ENCODE measurements at regions not wholly inside any gene's neighbourhood (a gene's known extent, or its start where the extent isn't known, plus 50 kb on each side); places are given as distances from the start of the nearest gene placed in this dataset.

- H3K23me2 ChIP-seq (ENCODE audit: insufficient read length, low read depth, low read length, poor library complexity, severe bottlenecking): no peaks in the 10 kb centered on the region
- no peaks in the 10 kb centered on the region for H3K36me3 Mint-ChIP-seq (ENCODE audit: insufficient read depth in 1 of 3, low read depth in 3 of 3)
- DNase-seq: no peak
- H2AK5ac ChIP-seq (ENCODE audit: insufficient read length, low read length): no peak overlapping the region
- H3K18ac ChIP-seq (ENCODE audit: insufficient read length, low read depth, low read length): no peak overlapping the region
- H4K20me1 ChIP-seq (ENCODE audit: control insufficient read depth, insufficient read depth, insufficient read length): no peaks in the 10 kb centered on the region
- H3T11ph ChIP-seq (ENCODE audit: low read length): no peak overlapping the region
- no peaks in the 10 kb centered on the region for H3K9me3 Mint-ChIP-seq
- H3K4me1 Mint-ChIP-seq: peaks cover 4 to 6% of the 10 kb centered on the region in 2 experiments
- no peak overlapping the region for H2BK20ac ChIP-seq (ENCODE audit: low read depth, low read length, poor library complexity, severe bottlenecking)
- H3K4me2 ChIP-seq (ENCODE audit: insufficient read depth, insufficient read length, low read length): no peak overlapping the region
- H2BK15ac ChIP-seq (ENCODE audit: low read depth, low read length): no peak overlapping the region
- H3K79me1 ChIP-seq (ENCODE audit: insufficient read depth, low read depth, low read length, poor library complexity, severe bottlenecking): no peaks in the 10 kb centered on the region
- no peak overlapping the region for H3K27ac Mint-ChIP-seq
- no peak overlapping the region for H3K4ac ChIP-seq (ENCODE audit: low read depth, low read length)
- TF ChIP-seq, protein P1, sequence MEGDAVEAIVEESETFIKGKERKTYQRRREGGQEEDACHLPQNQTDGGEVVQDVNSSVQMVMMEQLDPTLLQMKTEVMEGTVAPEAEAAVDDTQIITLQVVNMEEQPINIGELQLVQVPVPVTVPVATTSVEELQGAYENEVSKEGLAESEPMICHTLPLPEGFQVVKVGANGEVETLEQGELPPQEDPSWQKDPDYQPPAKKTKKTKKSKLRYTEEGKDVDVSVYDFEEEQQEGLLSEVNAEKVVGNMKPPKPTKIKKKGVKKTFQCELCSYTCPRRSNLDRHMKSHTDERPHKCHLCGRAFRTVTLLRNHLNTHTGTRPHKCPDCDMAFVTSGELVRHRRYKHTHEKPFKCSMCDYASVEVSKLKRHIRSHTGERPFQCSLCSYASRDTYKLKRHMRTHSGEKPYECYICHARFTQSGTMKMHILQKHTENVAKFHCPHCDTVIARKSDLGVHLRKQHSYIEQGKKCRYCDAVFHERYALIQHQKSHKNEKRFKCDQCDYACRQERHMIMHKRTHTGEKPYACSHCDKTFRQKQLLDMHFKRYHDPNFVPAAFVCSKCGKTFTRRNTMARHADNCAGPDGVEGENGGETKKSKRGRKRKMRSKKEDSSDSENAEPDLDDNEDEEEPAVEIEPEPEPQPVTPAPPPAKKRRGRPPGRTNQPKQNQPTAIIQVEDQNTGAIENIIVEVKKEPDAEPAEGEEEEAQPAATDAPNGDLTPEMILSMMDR (conservative IDR thresholded peaks at IDR 0.05): no peak
- H2AFZ ChIP-seq (ENCODE audit: low read length): no peak overlapping the region
- no CpG with 5 or more reads among the region's 2 CpGs for WGBS (ENCODE audit: extremely low coverage, insufficient read length, low lambda C conversion rate)
- no peaks in the 10 kb centered on the region for H3K9me3 ChIP-seq (ENCODE audit: control insufficient read depth, low read depth, low read length)
- no peak overlapping the region for H4K8ac ChIP-seq (replicated peaks; ENCODE audit: insufficient read length, low read depth, low read length)
- H3K56ac ChIP-seq (ENCODE audit: insufficient read length, low read depth, low read length): no peak overlapping the region
- no peaks in the 10 kb centered on the region for H3K4me1 ChIP-seq (ENCODE audit: insufficient read depth, low read length)
- H3K4me3 Mint-ChIP-seq: no peak overlapping the region
- no peak overlapping the region for H3K23ac ChIP-seq (ENCODE audit: insufficient read length, low read depth, low read length)
- H3K79me2 ChIP-seq (ENCODE audit: insufficient read depth, low read length): no peaks in the 10 kb centered on the region
- no peaks in the 10 kb centered on the region for H3K27me3 ChIP-seq (ENCODE audit: insufficient read depth, low read length)
- H2BK12ac ChIP-seq (ENCODE audit: insufficient read length, low read depth, low read length): no peak overlapping the region
- no peak overlapping the region for H2BK120ac ChIP-seq (ENCODE audit: low read depth, low read length, poor library complexity, severe bottlenecking)
- H3K27me3 Mint-ChIP-seq (ENCODE audit: low read depth): no peaks in the 10 kb centered on the region
- H3K27ac ChIP-seq (ENCODE audit: insufficient read length, low read depth, low read length): no peak overlapping the region
- H3K9ac ChIP-seq (ENCODE audit: extremely low read depth, insufficient read length, low read length): no peak overlapping the region
- no peak overlapping the region for H4K91ac ChIP-seq (ENCODE audit: insufficient read length, low read depth, low read length)
- no peak overlapping the region for H3K14ac ChIP-seq (ENCODE audit: insufficient read depth, low read length)
- no peak overlapping the region for H2BK5ac ChIP-seq (ENCODE audit: insufficient read length, low read length)
- H4K5ac ChIP-seq (ENCODE audit: insufficient read length, low read depth, low read length): no peak overlapping the region
These were observed 256.3 kb upstream of the KCNH8 start for GRCh38 chr3:18892047-18892446.
